ENCODE measurements at regions not wholly inside any gene's neighbourhood (a gene's known extent, or its start where the extent isn't known, plus 50 kb on each side); places are given as distances from the start of the nearest gene placed in this dataset.

DNA sequence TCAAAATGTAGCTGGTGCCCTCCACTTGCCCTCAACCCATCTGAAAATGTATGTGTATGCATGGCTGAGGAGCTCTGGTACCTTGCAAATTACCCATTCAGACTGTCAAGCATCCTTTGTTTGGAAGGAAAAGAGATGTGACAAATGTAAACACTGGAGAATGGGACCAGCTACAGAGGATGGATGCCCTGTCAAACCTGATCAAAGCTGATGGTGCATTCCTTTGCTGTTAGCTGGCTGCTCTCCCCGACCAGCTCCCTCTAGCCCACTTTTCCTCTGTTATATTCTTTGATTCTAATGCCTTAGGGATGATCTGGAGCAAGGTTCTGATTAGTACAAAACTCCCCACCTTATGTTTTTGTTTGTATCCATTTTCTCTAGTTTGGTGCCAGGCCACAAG lies 310.3 kb downstream of the C12orf75 start:
- POLR2A ChIA-PET, result no interaction called here
- H2AFZ ChIP-seq (ENCODE audit: control insufficient read depth, low read depth, low read length), result no peak overlapping the region
- no TSS peak for BruUV-seq (replicated peaks)
- H3K4me2 ChIP-seq (ENCODE audit: control insufficient read depth, insufficient read depth), result no peak overlapping the region
- TF ChIP-seq WRNIP1 (IDR thresholded peaks at IDR 0.05; ENCODE audit: borderline replicate concordance, low read depth, low read length) (no peak), MTA3 (IDR thresholded peaks at IDR 0.05; ENCODE audit: borderline replicate concordance, low read length) (no peak), EP300 (IDR thresholded peaks at IDR 0.05; ENCODE audit: borderline replicate concordance in 1 of 2, control insufficient read depth in 1 of 2, low read depth in 2 of 2, low read length in 2 of 2) (no peak), PML (IDR thresholded peaks at IDR 0.05; ENCODE audit: low read length) (no peak), TAF1 (IDR thresholded peaks at IDR 0.05; ENCODE audit: borderline replicate concordance, low read depth, low read length) (no peak)
- no peaks in the 10 kb centered on the region for H3K27me3 ChIP-seq (replicated peaks in 1 of 2; ENCODE audit: control insufficient read depth in 2 of 2, insufficient read depth in 2 of 2, low read length in 1 of 2)
- intact Hi-C loops (cut with micrococcal nuclease; ENCODE audit: unreplicated experiment), result no loop called here
- H3K4me1 ChIP-seq (ENCODE audit: control insufficient read depth, insufficient read depth, low read length), result no peaks in the 10 kb centered on the region
- CTCF ChIA-PET, result no interaction called here
- H3K36me3 ChIP-seq (ENCODE audit: control insufficient read depth in 2 of 2, insufficient read depth in 2 of 2, low read length in 1 of 2), result no peaks in the 10 kb centered on the region
- no peak overlapping the region for H3K27ac ChIP-seq (ENCODE audit: control insufficient read depth, insufficient read depth)
- H4K20me1 ChIP-seq (ENCODE audit: control insufficient read depth, insufficient read depth), result no peaks in the 10 kb centered on the region
- DNase-seq (ENCODE audit: low read depth, low spot score) (no peak), ATAC-seq (no peak), FAIRE-seq (no peak)
- SMC1A ChIA-PET (ENCODE audit: uncharacterized antibody, unreplicated experiment), result no interaction called here
- RAD21 ChIA-PET (ENCODE audit: unreplicated experiment), result no interaction called here
- 0% methylated on average over 1 of the region's 1 CpG for WGBS (ENCODE audit: insufficient coverage, insufficient replicate concordance, low lambda C conversion rate, missing lambda C conversion rate)
- in situ Hi-C loops (cut with MboI), result no loop called here
- no peaks in the 10 kb centered on the region for H3K79me2 ChIP-seq (ENCODE audit: control insufficient read depth, insufficient read depth, low read length)
- H3K9me3 ChIP-seq (replicated peaks; ENCODE audit: control insufficient read depth, insufficient read depth, low read length), result no peaks in the 10 kb centered on the region; the same call in 2 of the 3 replicates
- H3K4me3 ChIP-seq, result no peak overlapping the region
- H3K9ac ChIP-seq (ENCODE audit: control insufficient read depth, insufficient read depth, low read length), result no peak overlapping the region

DNA sequence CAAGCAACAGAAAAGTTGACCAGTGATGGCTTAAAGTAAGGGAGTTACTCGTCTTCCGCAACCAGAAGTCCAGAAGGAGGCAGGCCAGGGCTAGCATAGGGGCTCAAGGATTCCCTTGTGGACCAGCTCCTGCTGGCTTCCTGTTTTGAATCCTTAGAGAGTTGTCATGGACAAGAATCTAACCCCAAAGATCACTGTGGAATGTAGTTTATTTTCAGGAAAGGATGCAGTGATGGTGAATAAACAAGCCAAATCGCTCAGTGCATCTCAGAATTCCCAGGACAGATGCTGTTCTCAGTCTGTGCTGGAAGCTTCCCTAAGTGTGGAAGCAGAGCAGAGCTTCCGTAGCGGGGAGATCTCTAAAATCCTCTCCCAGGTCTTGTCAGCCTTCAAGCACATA lies 311.3 kb downstream of the C12orf75 start:
- no peaks in the 10 kb centered on the region for H3K79me2 ChIP-seq (ENCODE audit: control insufficient read depth, insufficient read depth, low read length)
- no peaks in the 10 kb centered on the region for H4K20me1 ChIP-seq (ENCODE audit: control insufficient read depth, insufficient read depth)
- no peak overlapping the region for H2AFZ ChIP-seq (ENCODE audit: control insufficient read depth, low read depth, low read length)
- no peak for ATAC-seq
- RAD21 ChIA-PET (ENCODE audit: unreplicated experiment), result no interaction called here
- no peaks in the 10 kb centered on the region; the same call in 2 of the 3 replicates for H3K9me3 ChIP-seq (replicated peaks; ENCODE audit: control insufficient read depth, insufficient read depth, low read length)
- POLR2A ChIA-PET, result no interaction called here
- WGBS (ENCODE audit: insufficient coverage, insufficient replicate concordance, low lambda C conversion rate, missing lambda C conversion rate), result 33% methylated on average over 5 of the region's 5 CpGs
- H3K4me3 ChIP-seq, result no peak overlapping the region
- BruUV-seq (replicated peaks), result no TSS peak
- H3K9ac ChIP-seq (ENCODE audit: control insufficient read depth, insufficient read depth, low read length), result no peak overlapping the region
- no peak for DNase-seq (ENCODE audit: low read depth, low spot score)
- H3K27me3 ChIP-seq (replicated peaks in 1 of 2; ENCODE audit: control insufficient read depth in 2 of 2, insufficient read depth in 2 of 2, low read length in 1 of 2), result no peaks in the 10 kb centered on the region
- H3K4me1 ChIP-seq (ENCODE audit: control insufficient read depth, insufficient read depth, low read length), result no peaks in the 10 kb centered on the region
- CTCF ChIA-PET, result no interaction called here
- SMC1A ChIA-PET (ENCODE audit: uncharacterized antibody, unreplicated experiment), result no interaction called here
- no peaks in the 10 kb centered on the region for H3K36me3 ChIP-seq (ENCODE audit: control insufficient read depth in 2 of 2, insufficient read depth in 2 of 2, low read length in 1 of 2)
- in situ Hi-C loops (cut with MboI) (no loop called here), intact Hi-C loops (cut with micrococcal nuclease; ENCODE audit: unreplicated experiment) (no loop called here)
- H3K27ac ChIP-seq (ENCODE audit: control insufficient read depth, insufficient read depth), result no peak overlapping the region
- FAIRE-seq, result no peak
- H3K4me2 ChIP-seq (ENCODE audit: control insufficient read depth, insufficient read depth), result no peak overlapping the region
- TF ChIP-seq PML (IDR thresholded peaks at IDR 0.05; ENCODE audit: low read length), result no peak
- no peak for TF ChIP-seq ZNF274 (IDR thresholded peaks at IDR 0.05; ENCODE audit: insufficient read depth, insufficient read length)
- no peak for TF ChIP-seq FOXM1 (IDR thresholded peaks at IDR 0.05; ENCODE audit: low read depth, low read length)
- no peak for TF ChIP-seq TARDBP (IDR thresholded peaks at IDR 0.05; ENCODE audit: borderline replicate concordance)
- TF ChIP-seq YBX1 (IDR thresholded peaks at IDR 0.05), result no peak
- TF ChIP-seq TCF7 (IDR thresholded peaks at IDR 0.05; ENCODE audit: borderline replicate concordance), result no peak
- TF ChIP-seq NFXL1 (IDR thresholded peaks at IDR 0.05; ENCODE audit: borderline replicate concordance), result no peak
